Uterus (tissue), 2 donors: ENCODE measurements at regions not wholly inside any gene's neighbourhood (a gene's known extent, or its start where the extent isn't known, plus 50 kb on each side); places are given as distances from the start of the nearest gene placed in this dataset.

Experiments
- CTCF ChIP-seq, 4 experiments: fragments of 200-600 bp in 2 of 4; fragments of 450-650 bp in 2 of 4; sonication (generic) in 2 of 4; IDR thresholded peaks; one replicate each; pipeline ENCODE4 v1.5.1; 2016 to 2019; ENCODE audit warnings: antibody characterized with exemption in 4 of 4, mild to moderate bottlenecking in 2 of 4, moderate library complexity in 1 of 4
- POLR2A ChIP-seq, 2 donors: fragments of 450-650 bp; IDR thresholded peaks; one replicate each; pipeline ENCODE4 v1.6.1; 2016; ENCODE audit warnings: antibody characterized with exemption in 2 of 2, mild to moderate bottlenecking in 1 of 2, moderate library complexity in 1 of 2

GRCh38 chr6:22401932-22402331 lies 105.1 kb upstream of the PRL start:
- TF ChIP-seq CTCF (IDR thresholded peaks at IDR 0.05) (no peak), POLR2A (IDR thresholded peaks at IDR 0.05) (no peak)
